Gastroesophageal sphincter (tissue), 3 donors: ENCODE measurements at regions not wholly inside any gene's neighbourhood (a gene's known extent, or its start where the extent isn't known, plus 50 kb on each side); places are given as distances from the start of the nearest gene placed in this dataset.

ENCODE experiments used
- CTCF ChIP-seq, 4 experiments: fragments of 200-600 bp in 2 of 4; fragments of 450-650 bp in 2 of 4; sonication (generic) in 1 of 4; IDR thresholded peaks; one replicate each; pipeline ENCODE4 v1.5.1; 2017 to 2019; ENCODE audit warnings: antibody characterized with exemption in 4 of 4, mild to moderate bottlenecking in 2 of 4, moderate library complexity in 2 of 4
- POLR2AphosphoS5 ChIP-seq: sonication (generic); formaldehyde crosslinking; IDR thresholded peaks from one replicate; pipeline ENCODE4 v1.6.1; 2017; ENCODE audit warnings: antibody characterized with exemption

DNA sequence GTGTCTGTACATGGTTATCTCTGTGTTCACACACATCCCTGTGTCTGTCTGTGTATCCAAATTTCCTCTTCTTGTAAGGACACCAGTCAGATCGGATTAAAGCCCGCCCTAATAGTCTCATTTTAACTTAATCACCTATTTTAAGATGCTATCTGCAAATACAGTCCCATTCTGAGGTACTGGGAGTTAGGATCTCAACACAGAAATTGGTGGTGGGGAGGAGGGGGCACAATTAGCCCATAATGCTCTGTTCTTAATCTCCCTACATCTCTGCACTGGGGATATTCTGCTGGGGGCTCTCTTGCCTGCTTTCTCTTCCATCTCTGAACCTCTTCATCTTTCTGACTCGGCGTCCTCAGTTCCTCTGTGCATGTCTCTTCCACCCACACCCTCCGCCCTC lies 320.7 kb downstream of the CDC5L start:
- TF ChIP-seq CTCF (IDR thresholded peaks at IDR 0.05) (no peak), POLR2AphosphoS5 (no peak)
